ENCODE measurements at regions not wholly inside any gene's neighbourhood (a gene's known extent, or its start where the extent isn't known, plus 50 kb on each side); places are given as distances from the start of the nearest gene placed in this dataset.

DNA sequence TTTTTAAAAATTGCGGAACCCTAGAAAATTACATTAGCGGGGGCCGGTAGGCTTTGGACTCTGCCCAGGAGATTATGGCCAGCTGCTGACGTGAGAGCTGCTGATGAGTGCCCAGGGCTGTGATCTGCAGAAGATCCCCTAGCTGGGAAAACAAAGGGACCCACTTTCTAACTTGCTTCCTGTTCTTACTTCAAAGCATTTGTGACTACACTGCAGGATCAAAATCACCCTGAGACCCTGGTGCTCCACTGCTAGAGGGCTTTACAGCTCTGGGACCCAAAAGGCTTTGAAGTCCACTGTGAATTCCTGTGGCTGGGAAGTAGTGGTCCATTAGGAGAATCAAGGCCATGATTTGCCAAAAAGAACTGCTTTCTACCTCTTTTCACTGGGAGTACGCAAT lies 499.4 kb upstream of the AKR1E2 start:
- no peak overlapping the region for H3K27ac ChIP-seq (replicated peaks)
- no peak overlapping the region for H3K4me3 ChIP-seq (replicated peaks; ENCODE audit: insufficient read depth, low read length)
- TF ChIP-seq SPI1 (IDR thresholded peaks at IDR 0.05; ENCODE audit: borderline replicate concordance, low read depth), result no peak
- TF ChIP-seq, protein P1, sequence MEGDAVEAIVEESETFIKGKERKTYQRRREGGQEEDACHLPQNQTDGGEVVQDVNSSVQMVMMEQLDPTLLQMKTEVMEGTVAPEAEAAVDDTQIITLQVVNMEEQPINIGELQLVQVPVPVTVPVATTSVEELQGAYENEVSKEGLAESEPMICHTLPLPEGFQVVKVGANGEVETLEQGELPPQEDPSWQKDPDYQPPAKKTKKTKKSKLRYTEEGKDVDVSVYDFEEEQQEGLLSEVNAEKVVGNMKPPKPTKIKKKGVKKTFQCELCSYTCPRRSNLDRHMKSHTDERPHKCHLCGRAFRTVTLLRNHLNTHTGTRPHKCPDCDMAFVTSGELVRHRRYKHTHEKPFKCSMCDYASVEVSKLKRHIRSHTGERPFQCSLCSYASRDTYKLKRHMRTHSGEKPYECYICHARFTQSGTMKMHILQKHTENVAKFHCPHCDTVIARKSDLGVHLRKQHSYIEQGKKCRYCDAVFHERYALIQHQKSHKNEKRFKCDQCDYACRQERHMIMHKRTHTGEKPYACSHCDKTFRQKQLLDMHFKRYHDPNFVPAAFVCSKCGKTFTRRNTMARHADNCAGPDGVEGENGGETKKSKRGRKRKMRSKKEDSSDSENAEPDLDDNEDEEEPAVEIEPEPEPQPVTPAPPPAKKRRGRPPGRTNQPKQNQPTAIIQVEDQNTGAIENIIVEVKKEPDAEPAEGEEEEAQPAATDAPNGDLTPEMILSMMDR (IDR thresholded peaks at IDR 0.05; ENCODE audit: insufficient read depth, low read length), result no peak
- no peak for TF ChIP-seq GABPA (IDR thresholded peaks at IDR 0.05; ENCODE audit: low read depth)
- TF ChIP-seq, protein P2, sequence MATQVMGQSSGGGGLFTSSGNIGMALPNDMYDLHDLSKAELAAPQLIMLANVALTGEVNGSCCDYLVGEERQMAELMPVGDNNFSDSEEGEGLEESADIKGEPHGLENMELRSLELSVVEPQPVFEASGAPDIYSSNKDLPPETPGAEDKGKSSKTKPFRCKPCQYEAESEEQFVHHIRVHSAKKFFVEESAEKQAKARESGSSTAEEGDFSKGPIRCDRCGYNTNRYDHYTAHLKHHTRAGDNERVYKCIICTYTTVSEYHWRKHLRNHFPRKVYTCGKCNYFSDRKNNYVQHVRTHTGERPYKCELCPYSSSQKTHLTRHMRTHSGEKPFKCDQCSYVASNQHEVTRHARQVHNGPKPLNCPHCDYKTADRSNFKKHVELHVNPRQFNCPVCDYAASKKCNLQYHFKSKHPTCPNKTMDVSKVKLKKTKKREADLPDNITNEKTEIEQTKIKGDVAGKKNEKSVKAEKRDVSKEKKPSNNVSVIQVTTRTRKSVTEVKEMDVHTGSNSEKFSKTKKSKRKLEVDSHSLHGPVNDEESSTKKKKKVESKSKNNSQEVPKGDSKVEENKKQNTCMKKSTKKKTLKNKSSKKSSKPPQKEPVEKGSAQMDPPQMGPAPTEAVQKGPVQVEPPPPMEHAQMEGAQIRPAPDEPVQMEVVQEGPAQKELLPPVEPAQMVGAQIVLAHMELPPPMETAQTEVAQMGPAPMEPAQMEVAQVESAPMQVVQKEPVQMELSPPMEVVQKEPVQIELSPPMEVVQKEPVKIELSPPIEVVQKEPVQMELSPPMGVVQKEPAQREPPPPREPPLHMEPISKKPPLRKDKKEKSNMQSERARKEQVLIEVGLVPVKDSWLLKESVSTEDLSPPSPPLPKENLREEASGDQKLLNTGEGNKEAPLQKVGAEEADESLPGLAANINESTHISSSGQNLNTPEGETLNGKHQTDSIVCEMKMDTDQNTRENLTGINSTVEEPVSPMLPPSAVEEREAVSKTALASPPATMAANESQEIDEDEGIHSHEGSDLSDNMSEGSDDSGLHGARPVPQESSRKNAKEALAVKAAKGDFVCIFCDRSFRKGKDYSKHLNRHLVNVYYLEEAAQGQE (IDR thresholded peaks at IDR 0.05; ENCODE audit: insufficient replicate concordance, low read depth), result no peak
- no peak for TF ChIP-seq POLR2AphosphoS5 (IDR thresholded peaks at IDR 0.05; ENCODE audit: low read depth)
- no peak for DNase-seq (ENCODE audit: low read depth in 1 of 2, low spot score in 1 of 2)
- no peaks in the 10 kb centered on the region for H3K27me3 ChIP-seq (ENCODE audit: insufficient read depth, poor library complexity, severe bottlenecking)

DNA sequence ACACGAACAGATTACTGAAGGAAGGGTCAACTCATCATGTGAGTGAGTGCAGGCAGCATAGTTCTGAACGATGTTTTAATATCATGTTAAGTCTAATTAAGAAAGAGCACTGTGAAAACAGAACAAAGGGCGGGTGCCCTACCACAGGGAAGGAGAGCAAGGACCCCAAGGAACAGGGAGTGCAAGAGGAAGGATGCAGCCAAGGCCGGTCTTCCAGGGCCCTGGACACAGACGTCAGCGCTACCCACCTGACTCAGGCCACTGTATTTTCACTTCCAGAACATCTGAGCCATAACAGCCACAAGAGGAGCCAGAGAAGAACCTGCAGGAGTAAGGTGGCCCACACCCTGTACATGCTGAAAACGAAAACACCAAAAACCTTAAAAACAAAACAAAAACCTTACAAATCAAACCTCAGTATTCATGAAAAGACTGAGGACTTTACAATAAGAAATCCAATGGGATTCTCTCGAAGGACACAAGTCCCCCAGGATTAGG lies 506.1 kb upstream of the AKR1E2 start:
- Histone ChIP-seq H3K27me3 (ENCODE audit: insufficient read depth, poor library complexity, severe bottlenecking) (no peaks in the 10 kb centered on the region), H3K4me3 (replicated peaks; ENCODE audit: insufficient read depth, low read length) (no peak overlapping the region), H3K27ac (replicated peaks) (no peak overlapping the region)
- no peak for DNase-seq (ENCODE audit: low read depth in 1 of 2, low spot score in 1 of 2)
- TF ChIP-seq GABPA (IDR thresholded peaks at IDR 0.05; ENCODE audit: low read depth), result no peak
- TF ChIP-seq, protein P2 (IDR thresholded peaks at IDR 0.05; ENCODE audit: insufficient replicate concordance, low read depth), result no peak
- TF ChIP-seq, protein P1 (IDR thresholded peaks at IDR 0.05; ENCODE audit: insufficient read depth, low read length), result no peak
- TF ChIP-seq SPI1 (IDR thresholded peaks at IDR 0.05; ENCODE audit: borderline replicate concordance, low read depth), result no peak
- no peak for TF ChIP-seq POLR2AphosphoS5 (IDR thresholded peaks at IDR 0.05; ENCODE audit: low read depth)

DNA sequence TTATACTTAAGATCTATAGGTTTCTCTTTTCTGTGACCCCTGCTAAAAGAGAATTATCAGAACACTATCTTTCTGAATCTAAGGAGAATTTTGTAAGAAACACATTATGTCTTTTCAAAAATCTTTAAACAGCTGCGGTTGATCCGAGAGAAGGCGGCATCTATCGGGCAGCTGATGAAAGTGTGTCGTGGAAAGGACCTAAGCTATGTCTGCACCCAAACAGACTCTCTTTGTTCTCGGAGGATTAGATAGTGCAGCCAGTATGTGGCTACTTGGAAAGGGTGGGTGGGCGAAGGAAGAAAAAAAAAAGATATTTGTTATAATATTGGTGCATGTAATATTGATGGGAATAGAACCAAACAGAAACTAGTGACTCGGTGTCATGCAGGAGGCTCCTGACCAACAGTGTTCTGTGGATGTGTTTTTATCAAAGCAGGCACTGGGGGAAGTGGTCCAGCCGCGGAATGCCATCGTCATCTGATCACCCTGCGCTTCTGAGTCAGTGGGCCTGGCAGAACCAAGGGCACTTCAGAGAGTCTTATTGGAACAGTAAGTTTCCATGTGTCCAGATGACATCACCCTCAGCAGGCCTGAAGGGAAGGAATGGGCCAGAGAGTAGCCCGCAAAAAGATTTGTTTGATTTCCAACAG lies 509.7 kb upstream of the AKR1E2 start:
- Histone ChIP-seq H3K27ac (replicated peaks) (no peak overlapping the region), H3K4me3 (replicated peaks; ENCODE audit: insufficient read depth, low read length) (no peak overlapping the region), H3K27me3 (ENCODE audit: insufficient read depth, poor library complexity, severe bottlenecking) (no peaks in the 10 kb centered on the region)
- TF ChIP-seq POLR2AphosphoS5 (IDR thresholded peaks at IDR 0.05; ENCODE audit: low read depth), result no peak
- TF ChIP-seq, protein P1 (IDR thresholded peaks at IDR 0.05; ENCODE audit: insufficient read depth, low read length), result no peak
- no peak for TF ChIP-seq GABPA (IDR thresholded peaks at IDR 0.05; ENCODE audit: low read depth)
- no peak for TF ChIP-seq SPI1 (IDR thresholded peaks at IDR 0.05; ENCODE audit: borderline replicate concordance, low read depth)
- TF ChIP-seq, protein P2 (IDR thresholded peaks at IDR 0.05; ENCODE audit: insufficient replicate concordance, low read depth), result no peak
- DNase-seq (ENCODE audit: low read depth in 1 of 2, low spot score in 1 of 2), result no peak
